ENCODE measurements at regions not wholly inside any gene's neighbourhood (a gene's known extent, or its start where the extent isn't known, plus 50 kb on each side); places are given as distances from the start of the nearest gene placed in this dataset.

DNA sequence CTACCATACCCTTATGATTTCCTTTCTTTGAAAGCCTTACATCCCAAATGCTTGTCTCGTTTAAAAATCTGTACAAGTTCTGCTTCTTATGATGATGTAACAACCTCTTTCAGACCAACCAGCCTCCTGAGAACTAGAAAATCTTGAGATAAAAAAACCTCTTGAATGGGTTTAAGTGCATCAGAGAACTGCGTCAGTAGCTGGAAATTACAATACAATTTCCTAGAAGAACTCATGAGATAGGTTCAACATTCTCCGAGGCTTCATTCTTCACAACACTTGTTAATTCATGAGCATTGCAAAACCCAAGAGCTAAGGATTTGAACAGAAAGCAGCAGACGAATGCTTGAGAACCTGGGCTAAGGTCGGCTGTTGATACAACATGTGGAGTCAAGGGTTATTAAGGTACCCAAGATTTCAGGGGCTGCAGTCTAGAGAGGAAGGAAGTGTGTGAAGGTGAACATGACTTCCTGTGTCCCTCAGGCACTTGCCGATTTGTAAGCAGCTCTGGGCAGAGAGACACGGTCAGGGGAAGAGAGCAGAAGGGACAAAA is 286.0 kb downstream of the ICE1 start:
- TF ChIP-seq MAX (IDR thresholded peaks at IDR 0.05; ENCODE audit: insufficient read depth, insufficient read length) (no peak), POLR2AphosphoS5 (IDR thresholded peaks at IDR 0.05; ENCODE audit: insufficient read depth, low read depth, low read length) (no peak)
